ENCODE measurements at regions not wholly inside any gene's neighbourhood (a gene's known extent, or its start where the extent isn't known, plus 50 kb on each side); places are given as distances from the start of the nearest gene placed in this dataset.

DNA sequence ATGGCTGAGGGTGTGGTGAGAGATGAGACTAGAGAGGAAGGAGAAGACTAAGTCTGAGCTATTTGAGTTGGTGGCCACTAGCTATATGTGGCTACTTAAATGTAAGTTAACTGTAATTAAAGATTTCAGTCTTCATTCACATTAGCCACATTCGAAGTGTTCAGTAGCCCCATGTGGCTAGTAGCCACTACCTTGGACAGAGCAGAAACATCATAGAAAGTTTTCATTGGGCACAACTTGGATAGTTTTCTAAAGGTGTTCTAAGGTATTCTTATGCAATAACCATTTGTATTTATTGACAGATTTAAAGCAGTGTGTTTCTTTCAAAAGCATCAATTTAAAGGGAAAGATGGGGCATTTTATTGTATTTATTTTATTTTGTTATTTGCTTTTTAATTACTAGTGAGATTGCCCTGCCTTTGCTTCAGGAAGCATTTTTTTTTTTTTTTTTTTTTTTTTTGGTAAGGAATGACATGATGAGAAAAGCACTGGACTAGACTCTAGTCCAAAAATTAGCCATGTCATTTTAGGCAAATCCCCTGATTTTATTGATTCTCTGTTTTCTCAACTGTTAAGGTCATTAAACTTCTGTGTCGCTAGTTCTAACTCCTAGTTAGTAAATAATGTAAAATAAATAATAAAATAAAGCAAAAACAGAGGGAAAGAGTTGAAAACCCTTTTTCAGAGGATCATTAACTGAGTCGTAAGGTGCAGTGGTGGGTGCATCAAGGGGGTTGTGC, 153.0 kb upstream of the ROBO2 start:
- H3K4me1 ChIP-seq (ENCODE audit: insufficient read depth, low read length, poor library complexity, severe bottlenecking), result no peaks in the 10 kb centered on the region
- H2AFZ ChIP-seq (ENCODE audit: low read length), result no peak overlapping the region
- no peaks in the 10 kb centered on the region for H3K9me2 ChIP-seq (replicated peaks; ENCODE audit: low read depth, low read length)
- no peak overlapping the region for H3K4me3 ChIP-seq (ENCODE audit: low read length, poor library complexity, severe bottlenecking)
- no peaks in the 10 kb centered on the region for H3K79me2 ChIP-seq (ENCODE audit: insufficient read depth, low read length)
- TF ChIP-seq, protein P1, sequence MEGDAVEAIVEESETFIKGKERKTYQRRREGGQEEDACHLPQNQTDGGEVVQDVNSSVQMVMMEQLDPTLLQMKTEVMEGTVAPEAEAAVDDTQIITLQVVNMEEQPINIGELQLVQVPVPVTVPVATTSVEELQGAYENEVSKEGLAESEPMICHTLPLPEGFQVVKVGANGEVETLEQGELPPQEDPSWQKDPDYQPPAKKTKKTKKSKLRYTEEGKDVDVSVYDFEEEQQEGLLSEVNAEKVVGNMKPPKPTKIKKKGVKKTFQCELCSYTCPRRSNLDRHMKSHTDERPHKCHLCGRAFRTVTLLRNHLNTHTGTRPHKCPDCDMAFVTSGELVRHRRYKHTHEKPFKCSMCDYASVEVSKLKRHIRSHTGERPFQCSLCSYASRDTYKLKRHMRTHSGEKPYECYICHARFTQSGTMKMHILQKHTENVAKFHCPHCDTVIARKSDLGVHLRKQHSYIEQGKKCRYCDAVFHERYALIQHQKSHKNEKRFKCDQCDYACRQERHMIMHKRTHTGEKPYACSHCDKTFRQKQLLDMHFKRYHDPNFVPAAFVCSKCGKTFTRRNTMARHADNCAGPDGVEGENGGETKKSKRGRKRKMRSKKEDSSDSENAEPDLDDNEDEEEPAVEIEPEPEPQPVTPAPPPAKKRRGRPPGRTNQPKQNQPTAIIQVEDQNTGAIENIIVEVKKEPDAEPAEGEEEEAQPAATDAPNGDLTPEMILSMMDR (conservative IDR thresholded peaks at IDR 0.05; ENCODE audit: low read length), result no peak
- TF ChIP-seq EZH2phosphoT487 (IDR thresholded peaks at IDR 0.05; ENCODE audit: borderline replicate concordance), result no peak
- H4K20me1 ChIP-seq (ENCODE audit: insufficient read depth, low read length, poor library complexity, severe bottlenecking), result no peaks in the 10 kb centered on the region
- H3K4me2 ChIP-seq (ENCODE audit: low read depth, low read length, poor library complexity, severe bottlenecking), result no peak overlapping the region
- no peaks in the 10 kb centered on the region for H3F3A ChIP-seq (ENCODE audit: low read depth)
- H3K36me3 ChIP-seq (ENCODE audit: insufficient read depth, low read length), result no peaks in the 10 kb centered on the region
- H3K9me3 ChIP-seq (ENCODE audit: insufficient read depth, low read depth, low read length), result no peaks in the 10 kb centered on the region
- no peak overlapping the region for H3K9ac ChIP-seq (ENCODE audit: low read depth, low read length, poor library complexity, severe bottlenecking)
- H3K27me3 ChIP-seq (ENCODE audit: insufficient read depth, low read length, poor library complexity, severe bottlenecking), result no peaks in the 10 kb centered on the region

DNA sequence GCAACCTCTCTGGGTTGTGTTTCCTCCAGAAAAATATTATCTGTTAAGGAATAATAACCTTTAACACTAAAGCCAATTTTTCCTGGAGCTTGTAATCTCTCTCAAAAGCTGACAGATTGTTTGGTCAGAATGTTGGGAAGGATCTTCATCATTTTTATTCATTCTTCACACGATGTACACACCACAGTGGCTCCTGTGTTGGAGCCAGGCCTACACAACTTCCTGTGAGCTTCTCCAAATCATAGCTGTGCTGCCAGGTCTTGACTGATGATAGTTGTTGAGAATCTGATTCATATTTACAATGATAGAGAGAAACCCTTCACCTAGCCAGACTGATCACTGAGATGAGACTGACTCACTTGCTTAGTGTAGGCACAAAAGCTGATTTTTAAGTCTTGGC, 151.0 kb upstream of the ROBO2 start:
- H3K4me2 ChIP-seq (ENCODE audit: low read depth, low read length, poor library complexity, severe bottlenecking), result no peak overlapping the region
- no peaks in the 10 kb centered on the region for H3K27me3 ChIP-seq (ENCODE audit: insufficient read depth, low read length, poor library complexity, severe bottlenecking)
- no peak overlapping the region for H3K9ac ChIP-seq (ENCODE audit: low read depth, low read length, poor library complexity, severe bottlenecking)
- H3F3A ChIP-seq (ENCODE audit: low read depth), result no peaks in the 10 kb centered on the region
- H3K36me3 ChIP-seq (ENCODE audit: insufficient read depth, low read length), result no peaks in the 10 kb centered on the region
- H3K9me2 ChIP-seq (replicated peaks; ENCODE audit: low read depth, low read length), result no peaks in the 10 kb centered on the region
- no peaks in the 10 kb centered on the region for H4K20me1 ChIP-seq (ENCODE audit: insufficient read depth, low read length, poor library complexity, severe bottlenecking)
- H3K4me3 ChIP-seq (ENCODE audit: low read length, poor library complexity, severe bottlenecking), result no peak overlapping the region
- H3K4me1 ChIP-seq (ENCODE audit: insufficient read depth, low read length, poor library complexity, severe bottlenecking), result no peaks in the 10 kb centered on the region
- no peaks in the 10 kb centered on the region for H3K79me2 ChIP-seq (ENCODE audit: insufficient read depth, low read length)
- TF ChIP-seq, protein P1 (conservative IDR thresholded peaks at IDR 0.05; ENCODE audit: low read length), result no peak
- no peak for TF ChIP-seq EZH2phosphoT487 (IDR thresholded peaks at IDR 0.05; ENCODE audit: borderline replicate concordance)
- H2AFZ ChIP-seq (ENCODE audit: low read length), result no peak overlapping the region
- H3K9me3 ChIP-seq (ENCODE audit: insufficient read depth, low read depth, low read length), result no peaks in the 10 kb centered on the region

DNA sequence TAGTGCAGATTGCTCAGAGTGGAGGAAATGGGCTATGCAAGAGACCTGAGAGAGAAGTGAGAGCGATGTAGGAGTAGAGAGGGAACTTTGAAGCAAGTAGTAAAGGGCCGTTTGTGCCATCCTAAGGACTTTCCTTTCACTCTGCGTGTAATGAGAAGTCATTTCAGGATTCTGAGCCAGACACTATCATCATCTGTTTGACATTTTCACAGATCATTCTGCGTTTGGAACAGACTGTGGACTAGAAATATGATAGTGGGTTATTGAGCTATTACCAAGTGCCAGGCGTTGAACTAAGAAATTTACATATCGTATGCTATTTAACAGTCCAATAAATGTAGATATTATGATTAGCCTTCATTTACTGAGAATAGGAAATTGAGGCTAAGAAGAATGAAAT, 150.0 kb upstream of the ROBO2 start:
- no peak overlapping the region for H3K4me3 ChIP-seq (ENCODE audit: low read length, poor library complexity, severe bottlenecking)
- H3K36me3 ChIP-seq (ENCODE audit: insufficient read depth, low read length), result no peaks in the 10 kb centered on the region
- no peak overlapping the region for H3K4me2 ChIP-seq (ENCODE audit: low read depth, low read length, poor library complexity, severe bottlenecking)
- H3K27me3 ChIP-seq (ENCODE audit: insufficient read depth, low read length, poor library complexity, severe bottlenecking), result no peaks in the 10 kb centered on the region
- H3K9ac ChIP-seq (ENCODE audit: low read depth, low read length, poor library complexity, severe bottlenecking), result no peak overlapping the region
- H3K79me2 ChIP-seq (ENCODE audit: insufficient read depth, low read length), result no peaks in the 10 kb centered on the region
- TF ChIP-seq EZH2phosphoT487 (IDR thresholded peaks at IDR 0.05; ENCODE audit: borderline replicate concordance), result no peak
- TF ChIP-seq, protein P1 (conservative IDR thresholded peaks at IDR 0.05; ENCODE audit: low read length), result no peak
- no peaks in the 10 kb centered on the region for H3K4me1 ChIP-seq (ENCODE audit: insufficient read depth, low read length, poor library complexity, severe bottlenecking)
- no peaks in the 10 kb centered on the region for H4K20me1 ChIP-seq (ENCODE audit: insufficient read depth, low read length, poor library complexity, severe bottlenecking)
- no peaks in the 10 kb centered on the region for H3F3A ChIP-seq (ENCODE audit: low read depth)
- no peaks in the 10 kb centered on the region for H3K9me3 ChIP-seq (ENCODE audit: insufficient read depth, low read depth, low read length)
- no peaks in the 10 kb centered on the region for H3K9me2 ChIP-seq (replicated peaks; ENCODE audit: low read depth, low read length)
- H2AFZ ChIP-seq (ENCODE audit: low read length), result no peak overlapping the region

All from Loucy (cell line).